HEK293 (cell line): ENCODE measurements at regions not wholly inside any gene's neighbourhood (a gene's known extent, or its start where the extent isn't known, plus 50 kb on each side); places are given as distances from the start of the nearest gene placed in this dataset.

Source experiments
- CTCF ChIA-PET: fragments of 350-600 bp; formaldehyde crosslinking; extraction: SDS; loops from one replicate; lab custom pipeline; 2021; ENCODE audit warnings: antibody characterized with exemption; lab: Yijun Ruan, JAX
- POLR2A ChIA-PET: fragments of 300-600 bp; formaldehyde crosslinking; extraction: SDS; loops from one replicate; lab custom pipeline; 2020; ENCODE audit warnings: antibody characterized with exemption, inconsistent platforms; lab: Yijun Ruan, JAX
- H3K27ac ChIP-seq: fragments of 200-500 bp; sonication (Bioruptor generic); 2 replicates; pipeline ENCODE4 v1.5.1; 2014; ENCODE audit warnings: low read depth, low read length, control low read depth, inconsistent platforms; ENCODE audit errors: extremely low read depth
- H3K36me3 ChIP-seq, 2 experiments: fragments of 200-500 bp in 1 of 2; sonication (Bioruptor generic) in 1 of 2; 1 replicate in 1 of 2; 2 replicates in 1 of 2; pipeline ENCODE4 v1.5.1; 2014 to 2017; ENCODE audit warnings: inconsistent platforms in 2 of 2, low read length in 2 of 2; ENCODE audit not compliant: control insufficient read depth in 2 of 2, insufficient read depth in 1 of 2
- H3K4me1 ChIP-seq: fragments of 200-500 bp; sonication (Bioruptor generic); 2 replicates; pipeline ENCODE4 v1.5.1; 2014; ENCODE audit warnings: mild to moderate bottlenecking, low read length, inconsistent platforms; ENCODE audit not compliant: control insufficient read depth, insufficient read depth
- H3K4me3 ChIP-seq: 2 replicates; pipeline ENCODE4 v1.5.1; 2011; ENCODE audit warnings: low read depth, mild to moderate bottlenecking, control low read depth, low read length, moderate library complexity
- H3K9me3 ChIP-seq: fragments of 200-500 bp; sonication (Bioruptor generic); 2 replicates; pipeline ENCODE4 v1.5.1; 2014; ENCODE audit warnings: low read depth, low read length, inconsistent platforms; ENCODE audit not compliant: control insufficient read depth, insufficient read depth
- HOXC10 ChIP-seq: sonication (generic); formaldehyde crosslinking; IDR thresholded peaks from 2 replicates; pipeline ENCODE4 v1.8.1; 2023; ENCODE audit warnings: mild to moderate bottlenecking, missing genetic modification reagents
- KLF9 ChIP-seq: fragments of 450-650 bp; formaldehyde crosslinking; IDR thresholded peaks from 2 replicates; pipeline ENCODE4 v1.5.1; 2016; ENCODE audit warnings: missing biosample characterization, missing genetic modification characterization, low read depth
- MEIS1 ChIP-seq: sonication (generic); formaldehyde crosslinking; IDR thresholded peaks from 2 replicates; pipeline ENCODE4 v1.8.1; 2022; ENCODE audit warnings: missing genetic modification reagents, mild to moderate bottlenecking, borderline replicate concordance
- ZBTB1 ChIP-seq: fragments of 450-650 bp; formaldehyde crosslinking; IDR thresholded peaks from 2 replicates; pipeline ENCODE4 v1.5.1; 2016; ENCODE audit warnings: missing biosample characterization, missing genetic modification characterization
- ZFP41 ChIP-seq: fragments of 450-650 bp; formaldehyde crosslinking; IDR thresholded peaks from 2 replicates; pipeline ENCODE4 v1.5.1; 2016; ENCODE audit warnings: missing biosample characterization, missing genetic modification characterization, borderline replicate concordance
- ZNF146 ChIP-seq: fragments of 450-650 bp; formaldehyde crosslinking; IDR thresholded peaks from 2 replicates; pipeline ENCODE4 v1.5.1; 2016; ENCODE audit warnings: missing biosample characterization, missing genetic modification characterization
- ZNF169 ChIP-seq: fragments of 450-650 bp; formaldehyde crosslinking; IDR thresholded peaks from 2 replicates; pipeline ENCODE4 v1.5.1; 2016; ENCODE audit warnings: missing biosample characterization, missing genetic modification characterization
- ZNF2 ChIP-seq: fragments of 450-650 bp; formaldehyde crosslinking; IDR thresholded peaks from 2 replicates; pipeline ENCODE4 v1.5.1; 2016; ENCODE audit warnings: missing biosample characterization, missing genetic modification characterization
- ZNF302 ChIP-seq: fragments of 450-650 bp; formaldehyde crosslinking; IDR thresholded peaks from 2 replicates; pipeline ENCODE4 v1.5.1; 2016; ENCODE audit warnings: missing biosample characterization, missing genetic modification characterization, low read depth
- ZNF341 ChIP-seq: fragments of 450-650 bp; formaldehyde crosslinking; IDR thresholded peaks from 2 replicates; pipeline ENCODE4; 2016; ENCODE audit warnings: low read depth, missing biosample characterization, missing genetic modification characterization
- ZNF423 ChIP-seq: fragments of 450-650 bp; formaldehyde crosslinking; IDR thresholded peaks from 2 replicates; pipeline ENCODE4 v1.5.1; 2016; ENCODE audit warnings: missing biosample characterization, missing genetic modification characterization
- ZNF449 ChIP-seq: fragments of 450-650 bp; formaldehyde crosslinking; IDR thresholded peaks from 2 replicates; pipeline ENCODE4 v1.5.1; 2017; ENCODE audit warnings: missing biosample characterization, mild to moderate bottlenecking, missing genetic modification characterization, moderate library complexity
- ZNF48 ChIP-seq: fragments of 450-650 bp; formaldehyde crosslinking; IDR thresholded peaks from 2 replicates; pipeline ENCODE4 v1.5.1; 2016; ENCODE audit warnings: missing biosample characterization, missing genetic modification characterization
- ZNF558 ChIP-seq: fragments of 450-650 bp; formaldehyde crosslinking; IDR thresholded peaks from 2 replicates; pipeline ENCODE4 v1.5.1; 2016; ENCODE audit warnings: missing biosample characterization, missing genetic modification characterization
- ZNF560 ChIP-seq: fragments of 450-650 bp; formaldehyde crosslinking; IDR thresholded peaks from 2 replicates; pipeline ENCODE4 v1.5.1; 2017; ENCODE audit warnings: missing biosample characterization, missing genetic modification characterization, borderline replicate concordance
- ZNF639 ChIP-seq: fragments of 450-650 bp; formaldehyde crosslinking; IDR thresholded peaks from 2 replicates; pipeline ENCODE4 v1.5.1; 2016; ENCODE audit warnings: missing biosample characterization, missing genetic modification characterization
- ZNF660 ChIP-seq: fragments of 450-650 bp; IDR thresholded peaks from 2 replicates; pipeline ENCODE4 v1.5.1; 2018; ENCODE audit warnings: missing biosample characterization, mild to moderate bottlenecking, missing genetic modification characterization
- ZSCAN30 ChIP-seq: fragments of 450-650 bp; IDR thresholded peaks from 2 replicates; pipeline ENCODE4 v1.5.1; 2018; ENCODE audit warnings: missing biosample characterization, mild to moderate bottlenecking, missing genetic modification characterization, moderate library complexity
- ZXDB ChIP-seq: fragments of 450-650 bp; formaldehyde crosslinking; IDR thresholded peaks from 2 replicates; pipeline ENCODE4 v1.5.1; 2016; ENCODE audit warnings: missing biosample characterization, missing genetic modification characterization
- TF ChIP-seq, protein P1 (sequence below): fragments of 450-650 bp; formaldehyde crosslinking; IDR thresholded peaks from 2 replicates; pipeline ENCODE4 v1.5.1; 2016; ENCODE audit warnings: missing biosample characterization, missing genetic modification characterization
- TF ChIP-seq, protein P2 (sequence below): fragments of 450-650 bp; formaldehyde crosslinking; IDR thresholded peaks from 2 replicates; pipeline ENCODE4 v1.5.1; 2016; ENCODE audit warnings: missing biosample characterization, missing genetic modification characterization

DNA sequence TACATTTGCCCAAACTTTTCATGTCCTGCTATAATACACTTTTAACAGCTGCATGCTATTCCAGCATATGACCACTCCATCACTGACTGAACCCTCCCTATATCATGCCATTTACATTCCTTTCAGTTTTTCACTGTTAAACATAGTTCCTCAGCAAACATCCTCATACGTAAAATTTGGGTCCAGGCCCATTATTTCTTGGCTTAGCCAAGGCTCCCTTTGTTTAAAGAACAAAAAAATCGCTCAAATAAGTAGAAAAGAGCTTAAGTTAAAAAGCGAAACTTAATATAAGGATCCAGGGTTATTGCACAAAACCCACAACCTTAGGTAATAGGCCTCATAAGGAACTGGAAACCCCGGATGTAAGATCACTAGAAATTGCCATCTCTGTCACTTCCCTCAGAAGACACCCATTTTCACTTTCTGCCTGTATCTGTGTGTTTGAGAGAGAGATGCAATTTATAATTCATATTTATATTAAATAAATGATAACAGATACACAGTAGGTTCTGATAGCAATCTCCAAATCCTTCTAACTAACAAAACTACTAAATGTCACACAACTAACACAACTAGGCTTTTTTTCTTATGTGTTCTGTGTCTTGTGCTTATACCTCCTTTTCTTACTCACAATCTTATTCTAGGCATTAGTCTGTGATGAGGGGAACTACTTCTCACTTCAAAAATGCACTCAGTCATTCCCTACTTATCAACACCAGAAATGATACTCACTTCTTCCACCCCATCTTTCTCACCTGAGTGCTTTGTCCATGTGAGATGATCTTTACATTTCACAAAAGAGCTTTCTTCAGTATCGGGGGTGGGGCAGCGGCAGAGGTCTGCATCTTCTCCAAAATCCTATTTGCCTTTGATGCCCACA lies 59.9 kb upstream of the FAM241A start:
- no peaks in the 10 kb centered on the region for H3K36me3 ChIP-seq
- ChIA-PET POLR2A (no interaction called here), CTCF (interaction anchor here (1.2 kb wide), 1 partner anchor 14 kb away, joined by 3 read pairs; no protein-coding TSS in a partner anchor)
- H3K9me3 ChIP-seq: no peaks in the 10 kb centered on the region
- no peak overlapping the region for H3K4me3 ChIP-seq
- H3K27ac ChIP-seq: no peak overlapping the region
- TF ChIP-seq ZNF302 (tag by site-specific recombination) (no peak), ZNF449 (tag by site-specific recombination) (no peak), ZNF146 (0 out of 2 replicates have a peak, but pooled peaks have one; percentile 62)
- H3K4me1 ChIP-seq: peaks cover 6% of the 10 kb centered on the region; the same call in 1 of the 2 replicates

DNA sequence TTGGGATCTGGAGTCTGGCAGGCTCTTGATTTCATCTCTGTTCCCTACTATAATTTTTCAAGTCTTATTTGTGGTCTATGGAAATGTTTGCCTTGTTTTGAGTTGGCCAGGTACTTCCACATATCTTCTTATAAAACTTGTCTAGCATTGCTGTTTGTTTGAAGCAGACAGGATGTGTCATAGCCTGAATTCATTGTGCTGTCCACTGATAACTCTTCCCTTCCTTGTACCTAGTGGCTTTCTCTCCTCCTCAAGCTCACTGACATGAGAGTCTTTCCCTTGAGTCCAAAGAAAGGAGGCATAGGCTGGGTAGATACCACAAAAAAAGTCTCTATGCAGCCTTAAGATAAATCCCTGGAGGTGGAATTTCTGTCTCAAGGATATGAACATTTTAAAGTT lies 59.2 kb upstream of the FAM241A start:
- H3K36me3 ChIP-seq: no peaks in the 10 kb centered on the region
- CTCF ChIA-PET: interaction anchor here (1.2 kb wide), 1 partner anchor 13 kb away, joined by 3 read pairs; no protein-coding TSS in a partner anchor
- no peaks in the 10 kb centered on the region for H3K9me3 ChIP-seq
- POLR2A ChIA-PET: no interaction called here
- H3K4me1 ChIP-seq: peaks cover 6% of the 10 kb centered on the region; the same call in 1 of the 2 replicates
- TF ChIP-seq ZSCAN30 (no peak), ZXDB (tag by site-specific recombination) (no peak), ZNF169 (tag by site-specific recombination) (no peak), ZNF341 (tag by site-specific recombination) (no peak), ZNF560 (no peak), MEIS1 (CRISPR knock-in tag) (no peak), ZBTB1 (tag by site-specific recombination) (no peak), KLF9 (tag by site-specific recombination) (no peak), ZNF48 (no peak), HOXC10 (CRISPR knock-in tag) (no peak), ZNF660 (tag by site-specific recombination) (no peak), ZNF639 (tag by site-specific recombination) (no peak), ZFP41 (tag by site-specific recombination) (no peak), ZNF2 (no peak), ZNF558 (no peak), ZNF423 (tag by site-specific recombination) (no peak)
- TF ChIP-seq, protein P1, sequence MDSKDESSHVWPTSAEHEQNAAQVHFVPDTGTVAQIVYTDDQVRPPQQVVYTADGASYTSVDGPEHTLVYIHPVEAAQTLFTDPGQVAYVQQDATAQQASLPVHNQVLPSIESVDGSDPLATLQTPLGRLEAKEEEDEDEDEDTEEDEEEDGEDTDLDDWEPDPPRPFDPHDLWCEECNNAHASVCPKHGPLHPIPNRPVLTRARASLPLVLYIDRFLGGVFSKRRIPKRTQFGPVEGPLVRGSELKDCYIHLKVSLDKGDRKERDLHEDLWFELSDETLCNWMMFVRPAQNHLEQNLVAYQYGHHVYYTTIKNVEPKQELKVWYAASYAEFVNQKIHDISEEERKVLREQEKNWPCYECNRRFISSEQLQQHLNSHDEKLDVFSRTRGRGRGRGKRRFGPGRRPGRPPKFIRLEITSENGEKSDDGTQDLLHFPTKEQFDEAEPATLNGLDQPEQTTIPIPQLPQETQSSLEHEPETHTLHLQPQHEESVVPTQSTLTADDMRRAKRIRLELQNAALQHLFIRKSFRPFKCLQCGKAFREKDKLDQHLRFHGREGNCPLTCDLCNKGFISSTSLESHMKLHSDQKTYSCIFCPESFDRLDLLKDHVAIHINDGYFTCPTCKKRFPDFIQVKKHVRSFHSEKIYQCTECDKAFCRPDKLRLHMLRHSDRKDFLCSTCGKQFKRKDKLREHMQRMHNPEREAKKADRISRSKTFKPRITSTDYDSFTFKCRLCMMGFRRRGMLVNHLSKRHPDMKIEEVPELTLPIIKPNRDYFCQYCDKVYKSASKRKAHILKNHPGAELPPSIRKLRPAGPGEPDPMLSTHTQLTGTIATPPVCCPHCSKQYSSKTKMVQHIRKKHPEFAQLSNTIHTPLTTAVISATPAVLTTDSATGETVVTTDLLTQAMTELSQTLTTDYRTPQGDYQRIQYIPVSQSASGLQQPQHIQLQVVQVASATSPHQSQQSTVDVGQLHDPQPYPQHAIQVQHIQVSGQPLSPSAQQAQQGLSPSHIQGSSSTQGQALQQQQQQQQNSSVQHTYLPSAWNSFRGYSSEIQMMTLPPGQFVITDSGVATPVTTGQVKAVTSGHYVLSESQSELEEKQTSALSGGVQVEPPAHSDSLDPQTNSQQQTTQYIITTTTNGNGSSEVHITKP (tag by site-specific recombination): no peak
- TF ChIP-seq, protein P2, sequence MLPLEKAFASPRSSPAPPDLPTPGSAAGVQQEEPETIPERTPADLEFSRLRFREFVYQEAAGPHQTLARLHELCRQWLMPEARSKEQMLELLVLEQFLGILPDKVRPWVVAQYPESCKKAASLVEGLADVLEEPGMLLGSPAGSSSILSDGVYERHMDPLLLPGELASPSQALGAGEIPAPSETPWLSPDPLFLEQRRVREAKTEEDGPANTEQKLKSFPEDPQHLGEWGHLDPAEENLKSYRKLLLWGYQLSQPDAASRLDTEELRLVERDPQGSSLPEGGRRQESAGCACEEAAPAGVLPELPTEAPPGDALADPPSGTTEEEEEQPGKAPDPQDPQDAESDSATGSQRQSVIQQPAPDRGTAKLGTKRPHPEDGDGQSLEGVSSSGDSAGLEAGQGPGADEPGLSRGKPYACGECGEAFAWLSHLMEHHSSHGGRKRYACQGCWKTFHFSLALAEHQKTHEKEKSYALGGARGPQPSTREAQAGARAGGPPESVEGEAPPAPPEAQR (tag by site-specific recombination): no peak
- H3K27ac ChIP-seq: no peak overlapping the region
- no peak overlapping the region for H3K4me3 ChIP-seq
